ENCODE measurements at regions not wholly inside any gene's neighbourhood (a gene's known extent, or its start where the extent isn't known, plus 50 kb on each side); places are given as distances from the start of the nearest gene placed in this dataset.

- TF ChIP-seq TEAD4 (IDR thresholded peaks at IDR 0.05; ENCODE audit: borderline replicate concordance, insufficient read depth) (no peak), SMC3 (IDR thresholded peaks at IDR 0.05; ENCODE audit: low read depth, low read length) (no peak), CHD2 (IDR thresholded peaks at IDR 0.05; ENCODE audit: low read length, partially characterized antibody) (no peak), FOSL2 (IDR thresholded peaks at IDR 0.05; ENCODE audit: borderline replicate concordance, low read depth) (no peak), MXI1 (IDR thresholded peaks at IDR 0.05; ENCODE audit: low read depth, low read length) (no peak), JUND (IDR thresholded peaks at IDR 0.05) (no peak), PBX3 (IDR thresholded peaks at IDR 0.05) (no peak), SIN3A (IDR thresholded peaks at IDR 0.05; ENCODE audit: borderline replicate concordance, low read depth, low read length) (no peak), EZH2phosphoT487 (IDR thresholded peaks at IDR 0.05; ENCODE audit: borderline replicate concordance, low read depth) (no peak)
- TF ChIP-seq, protein P1, sequence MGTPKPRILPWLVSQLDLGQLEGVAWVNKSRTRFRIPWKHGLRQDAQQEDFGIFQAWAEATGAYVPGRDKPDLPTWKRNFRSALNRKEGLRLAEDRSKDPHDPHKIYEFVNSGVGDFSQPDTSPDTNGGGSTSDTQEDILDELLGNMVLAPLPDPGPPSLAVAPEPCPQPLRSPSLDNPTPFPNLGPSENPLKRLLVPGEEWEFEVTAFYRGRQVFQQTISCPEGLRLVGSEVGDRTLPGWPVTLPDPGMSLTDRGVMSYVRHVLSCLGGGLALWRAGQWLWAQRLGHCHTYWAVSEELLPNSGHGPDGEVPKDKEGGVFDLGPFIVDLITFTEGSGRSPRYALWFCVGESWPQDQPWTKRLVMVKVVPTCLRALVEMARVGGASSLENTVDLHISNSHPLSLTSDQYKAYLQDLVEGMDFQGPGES (IDR thresholded peaks at IDR 0.05; ENCODE audit: low read depth, low read length), result no peak
- TF ChIP-seq, protein P2, sequence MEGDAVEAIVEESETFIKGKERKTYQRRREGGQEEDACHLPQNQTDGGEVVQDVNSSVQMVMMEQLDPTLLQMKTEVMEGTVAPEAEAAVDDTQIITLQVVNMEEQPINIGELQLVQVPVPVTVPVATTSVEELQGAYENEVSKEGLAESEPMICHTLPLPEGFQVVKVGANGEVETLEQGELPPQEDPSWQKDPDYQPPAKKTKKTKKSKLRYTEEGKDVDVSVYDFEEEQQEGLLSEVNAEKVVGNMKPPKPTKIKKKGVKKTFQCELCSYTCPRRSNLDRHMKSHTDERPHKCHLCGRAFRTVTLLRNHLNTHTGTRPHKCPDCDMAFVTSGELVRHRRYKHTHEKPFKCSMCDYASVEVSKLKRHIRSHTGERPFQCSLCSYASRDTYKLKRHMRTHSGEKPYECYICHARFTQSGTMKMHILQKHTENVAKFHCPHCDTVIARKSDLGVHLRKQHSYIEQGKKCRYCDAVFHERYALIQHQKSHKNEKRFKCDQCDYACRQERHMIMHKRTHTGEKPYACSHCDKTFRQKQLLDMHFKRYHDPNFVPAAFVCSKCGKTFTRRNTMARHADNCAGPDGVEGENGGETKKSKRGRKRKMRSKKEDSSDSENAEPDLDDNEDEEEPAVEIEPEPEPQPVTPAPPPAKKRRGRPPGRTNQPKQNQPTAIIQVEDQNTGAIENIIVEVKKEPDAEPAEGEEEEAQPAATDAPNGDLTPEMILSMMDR (IDR thresholded peaks at IDR 0.05), result no peak
- TF ChIP-seq, protein P3, sequence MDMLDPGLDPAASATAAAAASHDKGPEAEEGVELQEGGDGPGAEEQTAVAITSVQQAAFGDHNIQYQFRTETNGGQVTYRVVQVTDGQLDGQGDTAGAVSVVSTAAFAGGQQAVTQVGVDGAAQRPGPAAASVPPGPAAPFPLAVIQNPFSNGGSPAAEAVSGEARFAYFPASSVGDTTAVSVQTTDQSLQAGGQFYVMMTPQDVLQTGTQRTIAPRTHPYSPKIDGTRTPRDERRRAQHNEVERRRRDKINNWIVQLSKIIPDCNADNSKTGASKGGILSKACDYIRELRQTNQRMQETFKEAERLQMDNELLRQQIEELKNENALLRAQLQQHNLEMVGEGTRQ (IDR thresholded peaks at IDR 0.05; ENCODE audit: borderline replicate concordance, low read depth, low read length), result no peak
- TF ChIP-seq, protein P4, sequence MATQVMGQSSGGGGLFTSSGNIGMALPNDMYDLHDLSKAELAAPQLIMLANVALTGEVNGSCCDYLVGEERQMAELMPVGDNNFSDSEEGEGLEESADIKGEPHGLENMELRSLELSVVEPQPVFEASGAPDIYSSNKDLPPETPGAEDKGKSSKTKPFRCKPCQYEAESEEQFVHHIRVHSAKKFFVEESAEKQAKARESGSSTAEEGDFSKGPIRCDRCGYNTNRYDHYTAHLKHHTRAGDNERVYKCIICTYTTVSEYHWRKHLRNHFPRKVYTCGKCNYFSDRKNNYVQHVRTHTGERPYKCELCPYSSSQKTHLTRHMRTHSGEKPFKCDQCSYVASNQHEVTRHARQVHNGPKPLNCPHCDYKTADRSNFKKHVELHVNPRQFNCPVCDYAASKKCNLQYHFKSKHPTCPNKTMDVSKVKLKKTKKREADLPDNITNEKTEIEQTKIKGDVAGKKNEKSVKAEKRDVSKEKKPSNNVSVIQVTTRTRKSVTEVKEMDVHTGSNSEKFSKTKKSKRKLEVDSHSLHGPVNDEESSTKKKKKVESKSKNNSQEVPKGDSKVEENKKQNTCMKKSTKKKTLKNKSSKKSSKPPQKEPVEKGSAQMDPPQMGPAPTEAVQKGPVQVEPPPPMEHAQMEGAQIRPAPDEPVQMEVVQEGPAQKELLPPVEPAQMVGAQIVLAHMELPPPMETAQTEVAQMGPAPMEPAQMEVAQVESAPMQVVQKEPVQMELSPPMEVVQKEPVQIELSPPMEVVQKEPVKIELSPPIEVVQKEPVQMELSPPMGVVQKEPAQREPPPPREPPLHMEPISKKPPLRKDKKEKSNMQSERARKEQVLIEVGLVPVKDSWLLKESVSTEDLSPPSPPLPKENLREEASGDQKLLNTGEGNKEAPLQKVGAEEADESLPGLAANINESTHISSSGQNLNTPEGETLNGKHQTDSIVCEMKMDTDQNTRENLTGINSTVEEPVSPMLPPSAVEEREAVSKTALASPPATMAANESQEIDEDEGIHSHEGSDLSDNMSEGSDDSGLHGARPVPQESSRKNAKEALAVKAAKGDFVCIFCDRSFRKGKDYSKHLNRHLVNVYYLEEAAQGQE (IDR thresholded peaks at IDR 0.05; ENCODE audit: low read depth, low read length), result no peak
Measured at GRCh38 chr1:234975941-234976860, 152.4 kb downstream of the TOMM20 start.

All from SK-N-SH (cell line).